Vagina (tissue), 2 donors: ENCODE measurements at regions not wholly inside any gene's neighbourhood (a gene's known extent, or its start where the extent isn't known, plus 50 kb on each side); places are given as distances from the start of the nearest gene placed in this dataset.

Source experiments
- DNase-seq, 2 donors: peaks; one replicate each; pipeline ENCODE4 v3.0.0-alpha.2; 2017; ENCODE audit errors: extremely low spot score in 2 of 2
- H3K27ac ChIP-seq: fragments of 200-600 bp; sonication (generic); one replicate; pipeline ENCODE4 v1.5.1; 2019
- H3K27me3 ChIP-seq: fragments of 200-600 bp; sonication (generic); one replicate; pipeline ENCODE4 v1.5.1; 2019
- H3K36me3 ChIP-seq, 2 donors: fragments of 200-600 bp; sonication (generic); one replicate each; pipeline ENCODE4 v1.5.1; 2017 to 2019
- H3K4me1 ChIP-seq: fragments of 200-600 bp; sonication (generic); one replicate; pipeline ENCODE4 v1.5.1; 2019
- H3K4me3 ChIP-seq, 2 donors: fragments of 200-600 bp; sonication (generic); 1 replicate in 1 of 2; 2 replicates in 1 of 2; pipeline ENCODE4 v1.5.1; 2016 to 2019
- H3K9me3 ChIP-seq: fragments of 200-600 bp; sonication (generic); one replicate; pipeline ENCODE4 v1.5.1; 2019
- CTCF ChIP-seq, 3 experiments: fragments of 450-650 bp in 2 of 3; fragments of 200-600 bp in 1 of 3; sonication (generic) in 1 of 3; IDR thresholded peaks; one replicate each; pipeline ENCODE4 v1.5.1; 2017 to 2019; ENCODE audit warnings: antibody characterized with exemption in 3 of 3, mild to moderate bottlenecking in 2 of 3, moderate library complexity in 2 of 3
- POLR2A ChIP-seq, 2 donors: fragments of 450-650 bp; IDR thresholded peaks; one replicate each; pipeline ENCODE4 v1.6.1; 2017; ENCODE audit warnings: antibody characterized with exemption in 2 of 2, mild to moderate bottlenecking in 2 of 2, moderate library complexity in 2 of 2
- POLR2AphosphoS5 ChIP-seq, 2 donors: sonication (generic); formaldehyde crosslinking; IDR thresholded peaks; one replicate each; pipeline ENCODE4 v1.9.0; 2017; ENCODE audit warnings: antibody characterized with exemption in 2 of 2, mild to moderate bottlenecking in 2 of 2, low read depth in 1 of 2; ENCODE audit not compliant: insufficient read depth in 1 of 2
- intact Hi-C: fragments of 100-400 bp; cut with DNase I; formaldehyde crosslinking; loops from one replicate; pipeline ENCODE4 v1.15.1; 2023

DNA sequence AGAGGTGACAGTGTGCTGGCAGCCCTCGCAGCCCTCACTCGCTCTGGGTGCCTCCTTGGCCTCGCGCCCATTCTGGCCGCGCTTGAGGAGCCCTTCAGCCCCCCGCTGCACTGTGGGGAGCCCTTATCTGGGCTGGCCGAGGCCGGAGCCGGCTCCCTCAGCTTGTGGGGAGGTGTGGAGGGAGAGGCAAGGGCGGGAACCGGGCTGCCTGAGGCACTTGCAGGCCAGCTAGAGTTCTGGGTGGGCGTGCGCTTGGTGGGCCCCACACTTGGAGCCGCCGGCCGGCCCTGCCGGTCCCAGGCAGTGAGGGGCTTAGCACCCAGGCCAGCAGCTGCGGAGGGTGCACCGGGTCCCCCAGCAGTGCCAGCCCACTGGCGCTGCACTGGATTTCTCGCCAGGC, 1480.9 kb upstream of the SLC39A10 start:
- Histone ChIP-seq H3K4me3 (no peak overlapping the region), H3K27me3 (no peaks in the 10 kb centered on the region), H3K9me3 (no peaks in the 10 kb centered on the region), H3K36me3 (no peaks in the 10 kb centered on the region), H3K4me1 (no peaks in the 10 kb centered on the region), H3K27ac (no peak overlapping the region)
- DNase-seq = no peak
- intact Hi-C loops = no loop called here
- no peak for TF ChIP-seq POLR2A (IDR thresholded peaks at IDR 0.05)
- no peak for TF ChIP-seq POLR2AphosphoS5 (IDR thresholded peaks at IDR 0.05; ENCODE audit: insufficient read depth in 1 of 2, low read depth in 1 of 2)
- TF ChIP-seq CTCF (IDR thresholded peaks at IDR 0.05) = no peak

GRCh38 chr2:194166818-194167217, 1490.2 kb upstream of the SLC39A10 start:
- Histone ChIP-seq H3K36me3 (no peaks in the 10 kb centered on the region), H3K27me3 (no peaks in the 10 kb centered on the region), H3K9me3 (no peaks in the 10 kb centered on the region), H3K4me1 (no peaks in the 10 kb centered on the region), H3K27ac (no peak overlapping the region), H3K4me3 (no peak overlapping the region)
- TF ChIP-seq POLR2A (IDR thresholded peaks at IDR 0.05) (no peak), CTCF (IDR thresholded peaks at IDR 0.05) (no peak), POLR2AphosphoS5 (IDR thresholded peaks at IDR 0.05; ENCODE audit: insufficient read depth in 1 of 2, low read depth in 1 of 2) (no peak)
- intact Hi-C loops = no loop called here
- DNase-seq = no peak

DNA sequence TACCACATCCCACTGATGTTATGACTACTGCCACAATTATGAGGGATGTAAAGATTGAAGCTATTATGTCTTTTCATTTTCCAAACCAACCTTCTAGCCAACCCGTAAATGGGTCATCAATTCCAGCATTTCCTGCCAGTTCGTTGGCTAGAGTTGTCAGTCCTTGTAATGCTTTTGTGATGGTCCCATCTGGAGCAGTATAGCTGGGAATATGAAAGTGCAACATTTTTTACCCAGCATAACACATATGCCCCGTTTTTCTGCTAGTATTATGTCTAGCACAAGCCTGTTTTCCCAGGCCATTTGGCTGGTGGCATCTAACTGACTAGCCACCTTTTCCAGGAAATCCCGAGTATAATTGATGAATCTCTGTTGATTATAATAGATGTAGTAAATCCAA, 1501.6 kb upstream of the SLC39A10 start:
- Histone ChIP-seq H3K27ac (no peak overlapping the region), H3K9me3 (no peaks in the 10 kb centered on the region), H3K4me1 (no peaks in the 10 kb centered on the region), H3K27me3 (no peaks in the 10 kb centered on the region), H3K36me3 (no peaks in the 10 kb centered on the region), H3K4me3 (no peak overlapping the region)
- intact Hi-C loops = no loop called here
- no peak for DNase-seq
- TF ChIP-seq POLR2A (IDR thresholded peaks at IDR 0.05) = no peak
- no peak for TF ChIP-seq POLR2AphosphoS5 (IDR thresholded peaks at IDR 0.05; ENCODE audit: insufficient read depth in 1 of 2, low read depth in 1 of 2)
- TF ChIP-seq CTCF (IDR thresholded peaks at IDR 0.05) = no peak

DNA sequence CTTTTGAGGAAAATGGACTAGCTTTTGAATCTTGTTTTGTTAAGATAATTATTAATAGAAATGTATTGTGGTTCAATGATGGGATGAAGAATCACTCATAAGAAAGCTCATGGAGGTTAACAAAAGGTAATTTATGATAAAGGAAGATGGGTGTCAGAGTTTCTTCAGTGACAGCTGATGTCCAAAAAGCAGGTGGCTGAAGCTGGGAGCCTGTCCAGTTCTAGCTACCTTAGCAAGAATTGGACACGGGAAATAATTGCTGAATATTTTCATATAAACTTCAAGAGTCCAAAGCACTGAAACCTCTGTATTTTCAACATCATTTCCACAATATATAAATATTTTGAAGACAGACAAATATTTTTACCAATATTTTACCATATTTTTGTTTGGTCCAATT, 1505.8 kb upstream of the SLC39A10 start:
- TF ChIP-seq CTCF (IDR thresholded peaks at IDR 0.05) (no peak), POLR2AphosphoS5 (IDR thresholded peaks at IDR 0.05; ENCODE audit: insufficient read depth in 1 of 2, low read depth in 1 of 2) (no peak), POLR2A (IDR thresholded peaks at IDR 0.05) (no peak)
- no peaks in the 10 kb centered on the region for H3K4me1 ChIP-seq
- H3K27ac ChIP-seq = no peak overlapping the region
- no peak overlapping the region for H3K4me3 ChIP-seq
- intact Hi-C loops = no loop called here
- no peak for DNase-seq
- no peaks in the 10 kb centered on the region for H3K9me3 ChIP-seq
- no peaks in the 10 kb centered on the region for H3K27me3 ChIP-seq
- no peaks in the 10 kb centered on the region for H3K36me3 ChIP-seq

- TF ChIP-seq POLR2AphosphoS5 (IDR thresholded peaks at IDR 0.05; ENCODE audit: insufficient read depth in 1 of 2, low read depth in 1 of 2) = no peak
- no peak for TF ChIP-seq POLR2A (IDR thresholded peaks at IDR 0.05)
- TF ChIP-seq CTCF (IDR thresholded peaks at IDR 0.05) = no peak
- H3K4me1 ChIP-seq = no peaks in the 10 kb centered on the region
- intact Hi-C loops = no loop called here
- H3K27ac ChIP-seq = no peak overlapping the region
- no peak for DNase-seq
- H3K27me3 ChIP-seq = no peaks in the 10 kb centered on the region
- H3K9me3 ChIP-seq = no peaks in the 10 kb centered on the region
- H3K36me3 ChIP-seq = no peaks in the 10 kb centered on the region
- no peak overlapping the region for H3K4me3 ChIP-seq
These were observed 1521.6 kb upstream of the SLC39A10 start for GRCh38 chr2:194135463-194135862.
